ENCODE measurements at regions not wholly inside any gene's neighbourhood (a gene's known extent, or its start where the extent isn't known, plus 50 kb on each side); places are given as distances from the start of the nearest gene placed in this dataset.

- DNase-seq (ENCODE audit: extremely low read depth, low read depth): no peak
- no peak for TF ChIP-seq CTCF (IDR thresholded peaks at IDR 0.05; ENCODE audit: low read depth, low read length)
Observed at GRCh38 chrX:57848857-57849256, 61.4 kb downstream of the ZXDA start.

- TF ChIP-seq CTCF (IDR thresholded peaks at IDR 0.05; ENCODE audit: low read depth, low read length): no peak
- DNase-seq (ENCODE audit: extremely low read depth, low read depth): no peak
Observed at GRCh38 chrX:57822818-57823217, 87.4 kb downstream of the ZXDA start.

- no peak for DNase-seq (ENCODE audit: extremely low read depth, low read depth)
- no peak for TF ChIP-seq CTCF (IDR thresholded peaks at IDR 0.05; ENCODE audit: low read depth, low read length)
Observed at GRCh38 chrX:57822398-57822797, 87.9 kb downstream of the ZXDA start.

- DNase-seq (ENCODE audit: extremely low read depth, low read depth): peak; percentile 8
- TF ChIP-seq CTCF (IDR thresholded peaks at IDR 0.05; ENCODE audit: low read depth, low read length): peak; percentile 51
Observed at GRCh38 chrX:57821703-57822387, 88.4 kb downstream of the ZXDA start.

GRCh38 chrX:57817302-57817701 lies 93.0 kb downstream of the ZXDA start:
- peak; percentile 53 for TF ChIP-seq CTCF (IDR thresholded peaks at IDR 0.05; ENCODE audit: low read depth, low read length)

GRCh38 chrX:57772637-57773036 lies 92.6 kb upstream of the NLRP2B start:
- no peak for DNase-seq (ENCODE audit: extremely low read depth, low read depth)
- TF ChIP-seq CTCF (IDR thresholded peaks at IDR 0.05; ENCODE audit: low read depth, low read length): no peak

More at GRCh38 chrX:57817302-57817701, 93.0 kb downstream of the ZXDA start:
- no peak for DNase-seq (ENCODE audit: extremely low read depth, low read depth)

- no peak for TF ChIP-seq CTCF (IDR thresholded peaks at IDR 0.05; ENCODE audit: low read depth, low read length)
- DNase-seq (ENCODE audit: extremely low read depth, low read depth): no peak
Observed at GRCh38 chrX:57771689-57772088, 91.6 kb upstream of the NLRP2B start.
